ENCODE measurements at regions not wholly inside any gene's neighbourhood (a gene's known extent, or its start where the extent isn't known, plus 50 kb on each side); places are given as distances from the start of the nearest gene placed in this dataset.

DNA sequence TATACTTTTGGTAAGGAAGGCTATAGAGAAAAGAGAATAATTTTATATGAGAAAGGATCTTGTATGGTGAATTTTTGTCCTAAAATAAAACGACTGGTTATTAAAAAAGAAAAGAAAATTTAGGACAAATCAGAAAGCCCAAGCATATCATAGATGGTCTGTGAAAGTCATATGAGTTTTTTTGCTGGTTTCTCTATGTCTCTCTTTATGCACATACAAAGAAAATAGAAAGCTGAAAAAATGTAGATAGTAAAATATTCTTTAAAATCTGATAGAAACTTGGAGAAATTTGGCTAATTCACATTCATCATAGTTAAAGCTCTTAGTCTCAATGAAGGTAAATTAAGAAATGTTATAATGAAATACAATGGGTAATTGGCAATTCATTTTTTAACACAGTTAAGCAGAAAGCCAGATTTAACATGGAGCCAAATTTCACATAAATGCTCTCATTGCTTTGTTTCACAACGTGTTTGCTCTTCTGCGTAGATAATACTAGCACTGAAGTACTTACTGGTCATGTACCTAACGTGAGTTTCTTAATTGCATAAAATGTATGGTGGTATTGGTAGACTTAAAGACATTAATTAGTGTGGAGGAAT is 621.5 kb upstream of the ATXN8OS start:
- Histone ChIP-seq H4K20me1 (replicated peaks; ENCODE audit: control insufficient read depth, insufficient read depth, low read length) (no peaks in the 10 kb centered on the region), H3K9ac (ENCODE audit: insufficient read depth in 1 of 2, low read depth in 2 of 2, low read length in 2 of 2) (no peak overlapping the region), H3K36me3 (ENCODE audit: control insufficient read depth, insufficient read depth, low read length) (no peaks in the 10 kb centered on the region), H3K27me3 (ENCODE audit: control insufficient read depth in 2 of 2, insufficient read depth in 2 of 2, low read length in 2 of 2) (no peaks in the 10 kb centered on the region), H3K4me1 (replicated peaks in 1 of 2; ENCODE audit: control insufficient read depth in 2 of 2, insufficient read depth in 2 of 2, low read length in 2 of 2) (no peaks in the 10 kb centered on the region), H2AFZ (ENCODE audit: low read depth, low read length) (no peak overlapping the region), H3K79me2 (ENCODE audit: control insufficient read depth, insufficient read depth, low read length) (no peaks in the 10 kb centered on the region), H3K27ac (ENCODE audit: extremely low read depth, low read depth, low read length) (no peak overlapping the region), H3K9me1 (ENCODE audit: control insufficient read depth, insufficient read depth, low read length) (no peaks in the 10 kb centered on the region), H3K9me3 (replicated peaks; ENCODE audit: control insufficient read depth, insufficient read depth, low read depth, low read length) (no peaks in the 10 kb centered on the region), H3K4me2 (ENCODE audit: insufficient read depth, low read length) (no peak overlapping the region), H3K4me3 (no peak overlapping the region)
- ATAC-seq: no peak
- ChIA-PET CTCF (ENCODE audit: low intra/inter-chr PET ratio) (no interaction called here), POLR2A (no interaction called here)
- intact Hi-C loops (cut with micrococcal nuclease): no loop called here
- DNase-seq (ENCODE audit: extremely low read depth in 1 of 4, low spot score in 3 of 4): no peak
- no TSS peak for BruUV-seq (replicated peaks)
- in situ Hi-C loops (cut with MboI): no loop called here
- WGBS (ENCODE audit: insufficient coverage, low coverage, missing lambda C conversion rate): 0% methylated on average over 4 of the region's 4 CpGs
- TF ChIP-seq, protein P1, sequence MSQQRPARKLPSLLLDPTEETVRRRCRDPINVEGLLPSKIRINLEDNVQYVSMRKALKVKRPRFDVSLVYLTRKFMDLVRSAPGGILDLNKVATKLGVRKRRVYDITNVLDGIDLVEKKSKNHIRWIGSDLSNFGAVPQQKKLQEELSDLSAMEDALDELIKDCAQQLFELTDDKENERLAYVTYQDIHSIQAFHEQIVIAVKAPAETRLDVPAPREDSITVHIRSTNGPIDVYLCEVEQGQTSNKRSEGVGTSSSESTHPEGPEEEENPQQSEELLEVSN (IDR thresholded peaks at IDR 0.05; ENCODE audit: borderline replicate concordance in 1 of 2, extremely low read depth in 1 of 2, insufficient read depth in 1 of 2, insufficient read length in 1 of 2, low read depth in 1 of 2, low read length in 1 of 2, poor library complexity in 1 of 2, severe bottlenecking in 1 of 2): no peak
- TF ChIP-seq, protein P2, sequence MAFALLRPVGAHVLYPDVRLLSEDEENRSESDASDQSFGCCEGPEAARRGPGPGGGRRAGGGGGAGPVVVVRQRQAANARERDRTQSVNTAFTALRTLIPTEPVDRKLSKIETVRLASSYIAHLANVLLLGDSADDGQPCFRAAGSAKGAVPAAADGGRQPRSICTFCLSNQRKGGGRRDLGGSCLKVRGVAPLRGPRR (CRISPR knock-in tag; IDR thresholded peaks at IDR 0.05): no peak
- TF ChIP-seq RAD21 (CRISPR knock-in tag; conservative IDR thresholded peaks at IDR 0.05 in 1 of 2, IDR thresholded peaks at IDR 0.05 in 1 of 2) (no peak), HDAC6 (IDR thresholded peaks at IDR 0.05; ENCODE audit: low read depth, low read length) (no peak), PCBP2 (IDR thresholded peaks at IDR 0.05; ENCODE audit: low read depth, low read length, poor library complexity, severe bottlenecking) (no peak), C11orf30 (IDR thresholded peaks at IDR 0.05; ENCODE audit: low read depth) (no peak), CHD1 (IDR thresholded peaks at IDR 0.05; ENCODE audit: low read length) (no peak), HOXB6 (CRISPR knock-in tag; IDR thresholded peaks at IDR 0.05; ENCODE audit: borderline replicate concordance) (no peak), SAFB2 (IDR thresholded peaks at IDR 0.05; ENCODE audit: borderline replicate concordance, low read depth, low read length, severe bottlenecking) (no peak)
- TF ChIP-seq, protein P3, sequence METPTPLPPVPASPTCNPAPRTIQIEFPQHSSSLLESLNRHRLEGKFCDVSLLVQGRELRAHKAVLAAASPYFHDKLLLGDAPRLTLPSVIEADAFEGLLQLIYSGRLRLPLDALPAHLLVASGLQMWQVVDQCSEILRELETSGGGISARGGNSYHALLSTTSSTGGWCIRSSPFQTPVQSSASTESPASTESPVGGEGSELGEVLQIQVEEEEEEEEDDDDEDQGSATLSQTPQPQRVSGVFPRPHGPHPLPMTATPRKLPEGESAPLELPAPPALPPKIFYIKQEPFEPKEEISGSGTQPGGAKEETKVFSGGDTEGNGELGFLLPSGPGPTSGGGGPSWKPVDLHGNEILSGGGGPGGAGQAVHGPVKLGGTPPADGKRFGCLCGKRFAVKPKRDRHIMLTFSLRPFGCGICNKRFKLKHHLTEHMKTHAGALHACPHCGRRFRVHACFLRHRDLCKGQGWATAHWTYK (CRISPR knock-in tag; IDR thresholded peaks at IDR 0.05): no peak
- TF ChIP-seq, protein P4, sequence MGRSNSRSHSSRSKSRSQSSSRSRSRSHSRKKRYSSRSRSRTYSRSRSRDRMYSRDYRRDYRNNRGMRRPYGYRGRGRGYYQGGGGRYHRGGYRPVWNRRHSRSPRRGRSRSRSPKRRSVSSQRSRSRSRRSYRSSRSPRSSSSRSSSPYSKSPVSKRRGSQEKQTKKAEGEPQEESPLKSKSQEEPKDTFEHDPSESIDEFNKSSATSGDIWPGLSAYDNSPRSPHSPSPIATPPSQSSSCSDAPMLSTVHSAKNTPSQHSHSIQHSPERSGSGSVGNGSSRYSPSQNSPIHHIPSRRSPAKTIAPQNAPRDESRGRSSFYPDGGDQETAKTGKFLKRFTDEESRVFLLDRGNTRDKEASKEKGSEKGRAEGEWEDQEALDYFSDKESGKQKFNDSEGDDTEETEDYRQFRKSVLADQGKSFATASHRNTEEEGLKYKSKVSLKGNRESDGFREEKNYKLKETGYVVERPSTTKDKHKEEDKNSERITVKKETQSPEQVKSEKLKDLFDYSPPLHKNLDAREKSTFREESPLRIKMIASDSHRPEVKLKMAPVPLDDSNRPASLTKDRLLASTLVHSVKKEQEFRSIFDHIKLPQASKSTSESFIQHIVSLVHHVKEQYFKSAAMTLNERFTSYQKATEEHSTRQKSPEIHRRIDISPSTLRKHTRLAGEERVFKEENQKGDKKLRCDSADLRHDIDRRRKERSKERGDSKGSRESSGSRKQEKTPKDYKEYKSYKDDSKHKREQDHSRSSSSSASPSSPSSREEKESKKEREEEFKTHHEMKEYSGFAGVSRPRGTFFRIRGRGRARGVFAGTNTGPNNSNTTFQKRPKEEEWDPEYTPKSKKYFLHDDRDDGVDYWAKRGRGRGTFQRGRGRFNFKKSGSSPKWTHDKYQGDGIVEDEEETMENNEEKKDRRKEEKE (IDR thresholded peaks at IDR 0.05; ENCODE audit: borderline replicate concordance in 1 of 2, control insufficient read depth in 1 of 2, low read depth in 2 of 2, low read length in 1 of 2): no peak
- TF ChIP-seq, protein P5, sequence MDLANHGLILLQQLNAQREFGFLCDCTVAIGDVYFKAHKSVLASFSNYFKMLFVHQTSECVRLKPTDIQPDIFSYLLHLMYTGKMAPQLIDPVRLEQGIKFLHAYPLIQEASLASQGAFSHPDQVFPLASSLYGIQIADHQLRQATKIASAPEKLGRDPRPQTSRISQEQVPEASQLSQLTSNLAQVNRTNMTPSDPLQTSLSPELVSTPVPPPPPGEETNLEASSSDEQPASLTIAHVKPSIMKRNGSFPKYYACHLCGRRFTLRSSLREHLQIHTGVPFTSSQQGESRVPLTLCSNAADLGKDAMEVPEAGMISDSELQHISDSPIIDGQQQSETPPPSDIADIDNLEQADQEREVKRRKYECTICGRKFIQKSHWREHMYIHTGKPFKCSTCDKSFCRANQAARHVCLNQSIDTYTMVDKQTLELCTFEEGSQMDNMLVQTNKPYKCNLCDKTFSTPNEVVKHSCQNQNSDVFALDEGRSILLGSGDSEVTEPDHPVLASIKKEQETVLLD (IDR thresholded peaks at IDR 0.05): no peak
- FAIRE-seq: no peak

All from K562 (cell line).